ACC112 (cell line): ENCODE measurements at regions not wholly inside any gene's neighbourhood (a gene's known extent, or its start where the extent isn't known, plus 50 kb on each side); places are given as distances from the start of the nearest gene placed in this dataset.
A peak's percentile ranks its signal among the peaks of the same experiment; 100 is the strongest.
"Not testable (repeated sequence)": the region's sequence is repeated elsewhere in the genome, so short reads cannot be mapped to it uniquely, and the experiment has no call there.

Experiments used
- H2AFZ ChIP-seq: fragments of 200-600 bp; sonication (generic); one replicate; pipeline ENCODE4 v1.6.0; 2017; ENCODE audit warnings: antibody characterized with exemption, low read length; ENCODE audit not compliant: unreplicated experiment
- H3K27ac ChIP-seq: fragments of 200-600 bp; sonication (generic); 2 replicates; pipeline ENCODE4 v1.5.1; 2014; ENCODE audit warnings: low read depth, mild to moderate bottlenecking, antibody characterized with exemption, low read length, moderate library complexity
- H3K27me3 ChIP-seq: fragments of 200-600 bp; sonication (generic); 2 replicates; pipeline ENCODE4 v1.6.1; 2014; ENCODE audit warnings: mild to moderate bottlenecking, antibody characterized with exemption, low read length, moderate library complexity, mixed read lengths; ENCODE audit not compliant: insufficient read depth
- H3K36me3 ChIP-seq: fragments of 200-600 bp; sonication (generic); 2 replicates; pipeline ENCODE4 v1.6.1; 2016; ENCODE audit warnings: mild to moderate bottlenecking, antibody characterized with exemption, low read length, moderate library complexity, mixed read lengths; ENCODE audit not compliant: insufficient read depth
- H3K4me1 ChIP-seq: fragments of 200-600 bp; sonication (generic); one replicate; pipeline ENCODE4 v1.6.1; 2016; ENCODE audit warnings: low read length, mixed read lengths; ENCODE audit not compliant: insufficient read depth, unreplicated experiment, control insufficient read depth
- H3K4me3 ChIP-seq: fragments of 200-600 bp; sonication (generic); 2 replicates; pipeline ENCODE4 v1.5.1; 2014; ENCODE audit warnings: mild to moderate bottlenecking, low read depth, low read length
- H3K79me2 ChIP-seq: fragments of 200-600 bp; sonication (generic); one replicate; pipeline ENCODE4 v1.6.0; 2016; ENCODE audit warnings: low read length; ENCODE audit not compliant: control insufficient read depth, unreplicated experiment, insufficient read depth

- Histone ChIP-seq H3K36me3 (no peaks in the 10 kb centered on the region), H2AFZ (no peak overlapping the region), H3K27ac (no peak overlapping the region), H3K27me3 (no peaks in the 10 kb centered on the region), H3K79me2 (no peaks in the 10 kb centered on the region), H3K4me1 (no peaks in the 10 kb centered on the region), H3K4me3 (no peak overlapping the region)
These were observed 258.1 kb upstream of the GK2 start for GRCh38 chr4:79666112-79666511.

GRCh38 chr4:79663865-79664264 lies 255.8 kb upstream of the GK2 start:
- Histone ChIP-seq H3K4me3 (no peak overlapping the region), H3K36me3 (no peaks in the 10 kb centered on the region), H3K79me2 (no peaks in the 10 kb centered on the region), H2AFZ (no peak overlapping the region), H3K27ac (no peak overlapping the region), H3K4me1 (no peaks in the 10 kb centered on the region), H3K27me3 (no peaks in the 10 kb centered on the region)

- no peak overlapping the region for H2AFZ ChIP-seq
- no peak overlapping the region for H3K27ac ChIP-seq
These were observed 255.1 kb upstream of the GK2 start for GRCh38 chr4:79663141-79663540.

DNA sequence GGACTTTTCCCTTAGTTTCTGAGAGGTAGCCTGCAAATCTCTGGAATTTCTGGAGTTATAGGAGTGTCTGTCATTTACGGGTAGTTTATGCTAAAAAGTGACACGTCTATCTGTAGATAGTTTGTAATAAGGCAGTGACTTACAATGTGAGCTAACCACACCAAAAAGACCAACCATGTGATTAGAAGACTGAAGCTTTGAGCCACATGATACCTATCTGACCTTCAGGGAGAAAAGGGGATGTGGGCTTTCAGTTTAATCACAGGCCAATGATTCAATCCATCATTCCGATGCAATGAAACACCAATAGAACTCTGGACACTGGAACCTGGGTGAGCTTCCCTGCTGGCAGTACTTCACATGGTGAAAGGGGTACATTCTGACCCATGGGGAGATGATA lies 254.6 kb upstream of the GK2 start:
- no peaks in the 10 kb centered on the region for H3K79me2 ChIP-seq
- no peaks in the 10 kb centered on the region for H3K36me3 ChIP-seq
- no peaks in the 10 kb centered on the region for H3K4me1 ChIP-seq
- H3K27me3 ChIP-seq, result no peaks in the 10 kb centered on the region
- H3K27ac ChIP-seq, result no peak overlapping the region
- H2AFZ ChIP-seq, result no peak overlapping the region
- no peak overlapping the region for H3K4me3 ChIP-seq

More at GRCh38 chr4:79663141-79663540, 255.1 kb upstream of the GK2 start:
- no peaks in the 10 kb centered on the region for H3K27me3 ChIP-seq
- H3K4me3 ChIP-seq, result no peak overlapping the region
- no peaks in the 10 kb centered on the region for H3K79me2 ChIP-seq
- no peaks in the 10 kb centered on the region for H3K36me3 ChIP-seq
- H3K4me1 ChIP-seq, result no peaks in the 10 kb centered on the region

- no peak overlapping the region for H2AFZ ChIP-seq
- no peaks in the 10 kb centered on the region for H3K4me1 ChIP-seq
- H3K27ac ChIP-seq, result no peak overlapping the region
- H3K36me3 ChIP-seq, result no peaks in the 10 kb centered on the region
- no peaks in the 10 kb centered on the region for H3K79me2 ChIP-seq
- H3K4me3 ChIP-seq, result no peak overlapping the region
- no peaks in the 10 kb centered on the region for H3K27me3 ChIP-seq
These were observed 253.2 kb upstream of the GK2 start for GRCh38 chr4:79661196-79661595.

- H3K36me3 ChIP-seq, H3K27ac ChIP-seq, H3K79me2 ChIP-seq, H3K27me3 ChIP-seq, H3K4me1 ChIP-seq, H2AFZ ChIP-seq, H3K4me3 ChIP-seq: not testable (repeated sequence)
These were observed 251.4 kb upstream of the GK2 start for GRCh38 chr4:79659308-79659870.

DNA sequence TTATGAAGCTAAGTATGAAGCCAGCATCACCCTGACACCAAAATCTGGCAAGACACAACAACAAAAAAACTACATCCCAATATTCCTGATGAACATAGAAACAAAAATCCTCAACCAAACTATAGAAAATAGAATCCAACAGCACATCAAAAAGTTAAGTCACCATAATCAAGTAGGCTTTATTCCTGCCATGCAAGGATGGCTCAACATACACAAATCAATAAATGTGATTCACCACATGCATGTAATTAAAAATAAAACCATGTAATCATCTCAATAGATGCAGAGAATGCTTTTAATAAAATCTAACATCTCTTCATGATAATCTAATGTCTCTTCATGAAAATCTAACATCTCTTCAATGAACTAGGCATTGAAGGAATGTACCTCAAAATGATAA lies 249.4 kb upstream of the GK2 start:
- no peaks in the 10 kb centered on the region for H3K79me2 ChIP-seq

DNA sequence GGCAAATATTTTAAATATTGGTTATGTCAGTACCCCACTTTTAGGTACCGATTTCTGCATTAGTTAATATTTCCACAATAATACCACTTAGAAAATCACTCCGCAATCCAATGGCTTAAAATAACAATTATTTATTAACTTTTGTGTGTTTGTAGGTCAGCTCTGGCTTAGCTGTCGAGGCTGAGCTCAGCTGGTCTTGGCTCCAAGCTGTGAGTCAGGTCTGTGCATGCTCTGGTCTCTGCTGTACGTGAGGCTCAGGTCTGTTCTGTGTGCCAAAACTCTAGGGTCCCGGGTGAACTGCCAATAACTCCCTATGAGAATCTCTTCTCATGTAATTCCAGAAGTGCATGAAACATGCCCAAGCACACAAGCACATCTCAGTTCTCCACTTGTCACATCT lies 245.8 kb upstream of the GK2 start:
- Histone ChIP-seq H3K4me1 (peaks cover 24% of the 10 kb centered on the region), H3K4me3 (no peak overlapping the region), H3K27me3 (no peaks in the 10 kb centered on the region), H3K36me3 (no peaks in the 10 kb centered on the region), H3K79me2 (no peaks in the 10 kb centered on the region), H3K27ac (no peak overlapping the region), H2AFZ (no peak overlapping the region)

More for the DNA sequence above, 249.4 kb upstream of the GK2 start:
- Histone ChIP-seq H3K4me1 (peaks cover 3% of the 10 kb centered on the region), H3K4me3 (no peak overlapping the region), H2AFZ (no peak overlapping the region), H3K27me3 (no peaks in the 10 kb centered on the region), H3K27ac (no peak overlapping the region), H3K36me3 (no peaks in the 10 kb centered on the region)

DNA sequence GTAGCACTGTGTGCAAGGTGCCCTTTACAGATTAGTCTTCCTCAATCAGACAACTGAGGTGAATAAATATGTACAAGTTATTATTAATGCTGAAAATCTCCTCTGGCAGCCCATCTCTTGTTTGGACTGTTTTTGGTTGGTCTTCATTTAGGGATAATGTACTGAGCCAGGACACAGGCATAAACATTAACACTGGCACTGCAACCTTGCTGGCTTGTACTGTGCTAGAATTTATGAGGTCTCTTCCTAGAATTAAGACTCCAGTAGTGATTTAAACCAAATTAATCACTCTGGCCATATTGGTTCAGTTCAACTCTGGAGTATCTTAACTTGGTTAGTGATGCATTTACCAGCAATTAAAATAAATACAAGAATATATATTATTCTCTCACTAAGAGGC lies 244.7 kb upstream of the GK2 start:
- Histone ChIP-seq H3K36me3 (no peaks in the 10 kb centered on the region), H3K27ac (peak overlapping the region; percentile 44), H3K27me3 (no peaks in the 10 kb centered on the region), H3K79me2 (no peaks in the 10 kb centered on the region), H3K4me3 (0 out of 2 replicates have a peak overlapping the region, but pooled peaks have one; percentile 3), H2AFZ (peak overlapping the region; percentile 10), H3K4me1 (peaks cover 24% of the 10 kb centered on the region)

GRCh38 chr4:79652232-79652631 lies 244.2 kb upstream of the GK2 start:
- Histone ChIP-seq H3K4me1 (peaks cover 24% of the 10 kb centered on the region), H3K36me3 (no peaks in the 10 kb centered on the region), H2AFZ (peak overlapping the region; percentile 10), H3K4me3 (0 out of 2 replicates have a peak overlapping the region, but pooled peaks have one; percentile 3), H3K79me2 (no peaks in the 10 kb centered on the region), H3K27me3 (no peaks in the 10 kb centered on the region), H3K27ac (peak overlapping the region; percentile 44)

DNA sequence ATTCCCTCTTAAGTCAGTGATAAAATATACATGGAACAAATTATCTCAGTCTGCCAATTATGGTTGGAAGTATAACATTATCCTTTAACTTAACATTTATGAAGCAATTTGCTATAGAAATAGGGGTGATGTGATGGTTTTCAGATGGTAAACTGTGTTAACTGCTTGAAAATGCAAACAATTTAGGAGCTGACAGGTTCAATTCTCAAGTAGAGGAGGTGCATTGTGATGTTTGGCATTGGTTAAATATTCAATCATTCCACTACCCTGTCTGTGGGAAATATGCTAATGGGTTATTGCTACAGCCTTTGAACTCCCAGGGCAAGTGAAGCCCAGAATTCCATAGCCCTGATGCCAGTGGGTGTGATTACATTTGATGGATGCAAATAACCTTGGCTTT lies 243.4 kb upstream of the GK2 start:
- peak overlapping the region; percentile 43; the same call in 1 of the 2 replicates for H3K27ac ChIP-seq
- H2AFZ ChIP-seq, result peak overlapping the region; percentile 55
- H3K36me3 ChIP-seq, result no peaks in the 10 kb centered on the region
- no peaks in the 10 kb centered on the region for H3K27me3 ChIP-seq
- H3K79me2 ChIP-seq, result no peaks in the 10 kb centered on the region
- H3K4me3 ChIP-seq, result peak overlapping the region; percentile 8; the same call in 1 of the 2 replicates
- H3K4me1 ChIP-seq, result peaks cover 24% of the 10 kb centered on the region
